NB4 (cell line): ENCODE measurements at regions not wholly inside any gene's neighbourhood (a gene's known extent, or its start where the extent isn't known, plus 50 kb on each side); places are given as distances from the start of the nearest gene placed in this dataset.

Experiments used
- CTCF ChIP-seq: IDR thresholded peaks from one replicate; pipeline ENCODE4 v1.5.1; 2012; ENCODE audit warnings: low read depth, low read length
- MAX ChIP-seq: IDR thresholded peaks from 2 replicates; pipeline ENCODE4 v1.6.1; 2011; ENCODE audit warnings: low read depth, low read length
- POLR2A ChIP-seq: IDR thresholded peaks from 2 replicates; pipeline ENCODE4 v1.6.1; 2011; ENCODE audit warnings: mild to moderate bottlenecking; ENCODE audit not compliant: insufficient read length; ENCODE audit errors: extremely low read depth

GRCh38 chr3:15153103-15153502, 52.9 kb upstream of the CAPN7 start:
- TF ChIP-seq CTCF: no peak
- TF ChIP-seq POLR2A: no peak
- TF ChIP-seq MAX: no peak
